ENCODE measurements at regions not wholly inside any gene's neighbourhood (a gene's known extent, or its start where the extent isn't known, plus 50 kb on each side); places are given as distances from the start of the nearest gene placed in this dataset.

GRCh38 chr6:134106702-134107101, 54.3 kb upstream of the SLC2A12 start:
- no peaks in the 10 kb centered on the region for H3K36me3 ChIP-seq
- Mint-ChIP-seq H3K4me3 (no peak overlapping the region), H3K9me3 (no peaks in the 10 kb centered on the region), H3K4me1 (no peaks in the 10 kb centered on the region), H3K27ac (no peak overlapping the region), H3K27me3 (ENCODE audit: insufficient read depth, low read depth) (peaks cover 4% of the 10 kb centered on the region), H3K36me3 (no peaks in the 10 kb centered on the region)
- no peaks in the 10 kb centered on the region for H3F3A ChIP-seq (ENCODE audit: low read depth)
- H3K9me3 ChIP-seq (ENCODE audit: low read depth) = no peaks in the 10 kb centered on the region
- H2AFZ ChIP-seq (replicated peaks) = no peak overlapping the region
- no peak for DNase-seq (ENCODE audit: low spot score)
- TF ChIP-seq EZH2phosphoT487 (IDR thresholded peaks at IDR 0.05) = no peak
- TF ChIP-seq CTCF (IDR thresholded peaks at IDR 0.05) = no peak
- no peak for TF ChIP-seq EZH2 (IDR thresholded peaks at IDR 0.05)
- no peaks in the 10 kb centered on the region for H4K20me1 ChIP-seq (ENCODE audit: low read depth)
- no peak overlapping the region for H3K9ac ChIP-seq
- no peaks in the 10 kb centered on the region for H3K79me2 ChIP-seq (ENCODE audit: low read depth)
- no peaks in the 10 kb centered on the region for H3K27me3 ChIP-seq
- H3K4me3 ChIP-seq = no peak overlapping the region
- H3K4me2 ChIP-seq = no peak overlapping the region
- no peaks in the 10 kb centered on the region for H3K4me1 ChIP-seq
- no peak overlapping the region for H3K27ac ChIP-seq

GRCh38 chr6:134105940-134106339, 53.5 kb upstream of the SLC2A12 start:
- Mint-ChIP-seq H3K36me3 (no peaks in the 10 kb centered on the region), H3K9me3 (peaks cover 3% of the 10 kb centered on the region), H3K27ac (no peak overlapping the region), H3K27me3 (ENCODE audit: insufficient read depth, low read depth) (peaks cover 8% of the 10 kb centered on the region), H3K4me3 (no peak overlapping the region), H3K4me1 (no peaks in the 10 kb centered on the region)
- H4K20me1 ChIP-seq (ENCODE audit: low read depth) = no peaks in the 10 kb centered on the region
- no peak overlapping the region for H2AFZ ChIP-seq (replicated peaks)
- no peaks in the 10 kb centered on the region for H3K79me2 ChIP-seq (ENCODE audit: low read depth)
- TF ChIP-seq EZH2phosphoT487 (IDR thresholded peaks at IDR 0.05) = no peak
- no peak for TF ChIP-seq EZH2 (IDR thresholded peaks at IDR 0.05)
- TF ChIP-seq CTCF (IDR thresholded peaks at IDR 0.05) = no peak
- H3F3A ChIP-seq (ENCODE audit: low read depth) = no peaks in the 10 kb centered on the region
- no peak overlapping the region for H3K4me3 ChIP-seq
- no peaks in the 10 kb centered on the region for H3K4me1 ChIP-seq
- H3K9me3 ChIP-seq (ENCODE audit: low read depth) = no peaks in the 10 kb centered on the region
- no peaks in the 10 kb centered on the region for H3K36me3 ChIP-seq
- H3K4me2 ChIP-seq = no peak overlapping the region
- DNase-seq (ENCODE audit: low spot score) = no peak
- H3K27me3 ChIP-seq = no peaks in the 10 kb centered on the region
- H3K27ac ChIP-seq = no peak overlapping the region
- no peak overlapping the region for H3K9ac ChIP-seq

GRCh38 chr6:134103006-134103405, 50.6 kb upstream of the SLC2A12 start:
- H3K36me3 Mint-ChIP-seq = no peaks in the 10 kb centered on the region
- no peaks in the 10 kb centered on the region for H3K27me3 ChIP-seq
- TF ChIP-seq EZH2 (IDR thresholded peaks at IDR 0.05) (no peak), CTCF (IDR thresholded peaks at IDR 0.05) (no peak), EZH2phosphoT487 (IDR thresholded peaks at IDR 0.05) (no peak)
- H3K9me3 Mint-ChIP-seq = peaks cover 3% of the 10 kb centered on the region
- H3K4me1 Mint-ChIP-seq = no peaks in the 10 kb centered on the region
- DNase-seq (ENCODE audit: low spot score) = no peak
- no peaks in the 10 kb centered on the region for H3K9me3 ChIP-seq (ENCODE audit: low read depth)
- no peaks in the 10 kb centered on the region for H3K36me3 ChIP-seq
- H3K27me3 Mint-ChIP-seq (ENCODE audit: insufficient read depth, low read depth) = peaks cover 8% of the 10 kb centered on the region
- no peak overlapping the region for H3K4me3 Mint-ChIP-seq
- H3K4me1 ChIP-seq = no peaks in the 10 kb centered on the region
- no peaks in the 10 kb centered on the region for H3F3A ChIP-seq (ENCODE audit: low read depth)
- no peak overlapping the region for H2AFZ ChIP-seq (replicated peaks)
- no peak overlapping the region for H3K27ac Mint-ChIP-seq
- H3K4me3 ChIP-seq = no peak overlapping the region
- H4K20me1 ChIP-seq (ENCODE audit: low read depth) = no peaks in the 10 kb centered on the region
- no peak overlapping the region for H3K27ac ChIP-seq
- H3K79me2 ChIP-seq (ENCODE audit: low read depth) = no peaks in the 10 kb centered on the region
- no peak overlapping the region for H3K4me2 ChIP-seq
- no peak overlapping the region for H3K9ac ChIP-seq

Data from neural progenitor cell (in vitro differentiated cells).